ENCODE measurements at regions not wholly inside any gene's neighbourhood (a gene's known extent, or its start where the extent isn't known, plus 50 kb on each side); places are given as distances from the start of the nearest gene placed in this dataset.
A peak's percentile ranks its signal among the peaks of the same experiment; 100 is the strongest.

GRCh38 chr9:90099262-90099963, 494.6 kb downstream of the GADD45G start:
- peak; percentile 50 for DNase-seq

GRCh38 chr9:90100014-90100413, 495.2 kb downstream of the GADD45G start:
- no peak for DNase-seq

GRCh38 chr9:90102292-90102901, 497.6 kb downstream of the GADD45G start:
- peak; percentile 74 for DNase-seq

GRCh38 chr9:90103771-90104170, 499.0 kb downstream of the GADD45G start:
- no peak for DNase-seq

- peak; percentile 59 for DNase-seq
Observed at GRCh38 chr9:90105773-90106172, 501.0 kb downstream of the GADD45G start.

GRCh38 chr9:90107040-90107725, 502.4 kb downstream of the GADD45G start:
- peak; percentile 95 for DNase-seq

- DNase-seq: peak; percentile 61
Observed at GRCh38 chr9:90107726-90108655, 503.2 kb downstream of the GADD45G start.

- no peak for DNase-seq
Observed at GRCh38 chr9:90112788-90113187, 508.0 kb downstream of the GADD45G start.

- DNase-seq: no peak
Observed at GRCh38 chr9:90114641-90115425, 510.0 kb downstream of the GADD45G start.

GRCh38 chr9:90121762-90122161, 517.0 kb downstream of the GADD45G start:
- DNase-seq: no peak

- peak; percentile 78 for DNase-seq
Observed at GRCh38 chr9:90124961-90125360, 517.7 kb downstream of the DIRAS2 start.

- DNase-seq: no peak
Observed at GRCh38 chr9:90127923-90128322, 514.7 kb downstream of the DIRAS2 start.

- no peak for DNase-seq
Observed at GRCh38 chr9:90128587-90129190, 513.9 kb downstream of the DIRAS2 start.

GRCh38 chr9:90129446-90129845, 513.2 kb downstream of the DIRAS2 start:
- DNase-seq: no peak

- no peak for DNase-seq
Observed at GRCh38 chr9:90131568-90131967, 511.1 kb downstream of the DIRAS2 start.

GRCh38 chr9:90132866-90133265, 509.8 kb downstream of the DIRAS2 start:
- no peak for DNase-seq

- no peak for DNase-seq
Observed at GRCh38 chr9:90137801-90138200, 504.8 kb downstream of the DIRAS2 start.

GRCh38 chr9:90140131-90140818, 502.3 kb downstream of the DIRAS2 start:
- no peak for DNase-seq

- DNase-seq: peak; percentile 25
Observed at GRCh38 chr9:90141723-90142122, 500.9 kb downstream of the DIRAS2 start.

GRCh38 chr9:90142580-90142979, 500.0 kb downstream of the DIRAS2 start:
- DNase-seq: peak; percentile 33
